PC-9 (cell line): ENCODE measurements at regions not wholly inside any gene's neighbourhood (a gene's known extent, or its start where the extent isn't known, plus 50 kb on each side); places are given as distances from the start of the nearest gene placed in this dataset.

Experiments
- BruUV-seq: library from RNA; stranded (reverse); fragments of 400-500 nt; replicated peaks from 2 replicates; lab custom pipeline; 2021; lab: Mats Ljungman, UMichigan
- CTCF ChIA-PET: fragments of 300-600 bp; sonication (Branson Sonifier 250); formaldehyde crosslinking; loops from one replicate; lab custom pipeline; 2022; ENCODE audit warnings: antibody characterized with exemption; lab: Charles Lee
- POLR2A ChIA-PET: fragments of 300-600 bp; sonication (Branson Sonifier 250); formaldehyde crosslinking; loops from one replicate; lab custom pipeline; 2022; ENCODE audit warnings: antibody characterized with exemption; ENCODE audit not compliant: unreplicated experiment; lab: Charles Lee
- DNase-seq, 2 experiments: peaks; one replicate each; pipeline versions ENCODE4 v3.0.0 to v3.0.0-alpha.2; 2015 to 2022; ENCODE audit warnings: mixed read lengths in 1 of 2
- H2AFZ ChIP-seq: fragments of 200-600 bp; sonication (generic); 2 replicates; pipeline ENCODE4 v1.8.1; 2017; ENCODE audit warnings: antibody characterized with exemption
- H3F3A ChIP-seq: fragments of 200-600 bp; sonication (generic); 2 replicates; pipeline ENCODE4 v1.8.1; 2017; ENCODE audit warnings: antibody characterized with exemption, mild to moderate bottlenecking, low read depth; ENCODE audit not compliant: insufficient read depth
- H3K27ac ChIP-seq: fragments of 200-600 bp; sonication (generic); 2 replicates; pipeline ENCODE4 v1.6.1; 2016; ENCODE audit warnings: mixed run types
- H3K27me3 ChIP-seq: fragments of 200-600 bp; sonication (generic); 2 replicates; pipeline ENCODE4 v1.6.1; 2016; ENCODE audit warnings: low read depth, mixed run types; ENCODE audit not compliant: insufficient read depth
- H3K36me3 ChIP-seq: fragments of 200-600 bp; sonication (generic); 2 replicates; pipeline ENCODE4 v1.6.1; 2016; ENCODE audit warnings: low read depth, mixed run types
- H3K4me1 ChIP-seq: fragments of 200-600 bp; sonication (generic); replicated peaks from 2 replicates; pipeline ENCODE4 v1.6.1; 2016; ENCODE audit warnings: mixed run types; ENCODE audit not compliant: insufficient read depth
- H3K4me2 ChIP-seq: fragments of 200-600 bp; sonication (generic); 2 replicates; pipeline ENCODE4 v1.6.1; 2017; ENCODE audit warnings: mixed run types
- H3K4me3 ChIP-seq: fragments of 200-600 bp; sonication (generic); 2 replicates; pipeline ENCODE4 v1.6.1; 2016; ENCODE audit warnings: mixed run types
- H3K79me2 ChIP-seq: fragments of 200-600 bp; sonication (generic); 2 replicates; pipeline ENCODE4 v1.6.1; 2017; ENCODE audit warnings: low read depth, mixed run types
- H3K9me2 ChIP-seq: fragments of 200-600 bp; sonication (generic); 2 replicates; pipeline ENCODE4 v1.8.1; 2017; ENCODE audit warnings: mild to moderate bottlenecking; ENCODE audit not compliant: insufficient read depth
- H3K9me3 ChIP-seq: fragments of 200-600 bp; sonication (generic); 2 replicates; pipeline ENCODE4 v1.8.1; 2016; ENCODE audit warnings: low read depth; ENCODE audit not compliant: insufficient read depth
- H4K20me1 ChIP-seq: fragments of 200-600 bp; sonication (generic); 2 replicates; pipeline ENCODE4 v1.8.1; 2017; ENCODE audit not compliant: insufficient read depth
- CTCF ChIP-seq: fragments of 200-600 bp; sonication (generic); conservative IDR thresholded peaks from 2 replicates; pipeline ENCODE4 v1.6.1; 2017; ENCODE audit warnings: mixed run types, antibody characterized with exemption, mild to moderate bottlenecking, moderate library complexity
- EZH2 ChIP-seq: fragments of 200-600 bp; sonication (generic); IDR thresholded peaks from 2 replicates; pipeline ENCODE4 v1.8.0; 2017; ENCODE audit warnings: antibody characterized with exemption, low read depth
- intact Hi-C: fragments of 100-400 bp; cut with micrococcal nuclease; formaldehyde crosslinking; loops from one replicate; pipeline ENCODE4 v1.10.0; 2022; ENCODE audit not compliant: unreplicated experiment

- no peak for TF ChIP-seq CTCF
- no peak for TF ChIP-seq EZH2
- CTCF ChIA-PET: no interaction called here
- no peaks in the 10 kb centered on the region for H3K4me1 ChIP-seq
- H3K4me2 ChIP-seq: no peak overlapping the region
- intact Hi-C loops: no loop called here
- no peak overlapping the region for H3K27ac ChIP-seq
- no peaks in the 10 kb centered on the region for H3F3A ChIP-seq
- no peak for DNase-seq
- H4K20me1 ChIP-seq: no peaks in the 10 kb centered on the region
- H3K27me3 ChIP-seq: no peaks in the 10 kb centered on the region
- POLR2A ChIA-PET: no interaction called here
- no peaks in the 10 kb centered on the region for H3K79me2 ChIP-seq
- no TSS peak for BruUV-seq
- H3K36me3 ChIP-seq: no peaks in the 10 kb centered on the region
- no peaks in the 10 kb centered on the region for H3K9me2 ChIP-seq
- H2AFZ ChIP-seq: peak overlapping the region; percentile 58; the same call in 1 of the 2 replicates
- no peak overlapping the region for H3K4me3 ChIP-seq
- H3K9me3 ChIP-seq: no peaks in the 10 kb centered on the region
These were observed 1252.1 kb upstream of the ADGRL4 start for GRCh38 chr1:80258659-80259058.

- Histone ChIP-seq H3K4me2 (no peak overlapping the region), H3K4me1 (no peaks in the 10 kb centered on the region), H3K79me2 (no peaks in the 10 kb centered on the region), H2AFZ (no peak overlapping the region), H3K36me3 (no peaks in the 10 kb centered on the region), H3F3A (no peaks in the 10 kb centered on the region), H3K9me3 (no peaks in the 10 kb centered on the region; the same call in 1 of the 2 replicates), H3K4me3 (no peak overlapping the region), H4K20me1 (no peaks in the 10 kb centered on the region), H3K27ac (no peak overlapping the region), H3K27me3 (no peaks in the 10 kb centered on the region), H3K9me2 (no peaks in the 10 kb centered on the region)
- ChIA-PET CTCF (no interaction called here), POLR2A (no interaction called here)
- no peak for DNase-seq
- no TSS peak for BruUV-seq
- TF ChIP-seq EZH2: no peak
- no peak for TF ChIP-seq CTCF
- intact Hi-C loops: no loop called here
These were observed 1245.1 kb upstream of the ADGRL4 start for GRCh38 chr1:80251591-80251990.

GRCh38 chr1:80251171-80251570 is 1244.6 kb upstream of the ADGRL4 start:
- Histone ChIP-seq H3K9me3 (no peaks in the 10 kb centered on the region; the same call in 1 of the 2 replicates), H4K20me1 (no peaks in the 10 kb centered on the region), H3K4me2 (no peak overlapping the region), H3K36me3 (no peaks in the 10 kb centered on the region), H3F3A (no peaks in the 10 kb centered on the region), H2AFZ (no peak overlapping the region), H3K27me3 (no peaks in the 10 kb centered on the region), H3K4me1 (no peaks in the 10 kb centered on the region), H3K9me2 (no peaks in the 10 kb centered on the region), H3K4me3 (no peak overlapping the region), H3K27ac (no peak overlapping the region), H3K79me2 (no peaks in the 10 kb centered on the region)
- CTCF ChIA-PET: no interaction called here
- BruUV-seq: no TSS peak
- intact Hi-C loops: no loop called here
- no peak for DNase-seq
- TF ChIP-seq CTCF: no peak
- TF ChIP-seq EZH2: no peak
- POLR2A ChIA-PET: no interaction called here
